BLaER1 (cell line): ENCODE measurements at regions not wholly inside any gene's neighbourhood (a gene's known extent, or its start where the extent isn't known, plus 50 kb on each side); places are given as distances from the start of the nearest gene placed in this dataset.

Source experiments
- H3K27ac ChIP-seq: shearing (Covaris generic); formaldehyde crosslinking; 2 replicates; pipeline ENCODE4 v1.8.1; 2022
- H3K27me3 ChIP-seq: shearing (Covaris generic); formaldehyde crosslinking; 2 replicates; pipeline ENCODE4 v1.8.1; 2022
- H3K36me3 ChIP-seq: shearing (Covaris generic); formaldehyde crosslinking; 2 replicates; pipeline ENCODE4 v1.8.1; 2022
- H3K4me1 ChIP-seq: shearing (Covaris generic); formaldehyde crosslinking; 2 replicates; pipeline ENCODE4 v1.8.1; 2022
- H3K4me2 ChIP-seq: shearing (Covaris generic); formaldehyde crosslinking; 2 replicates; pipeline ENCODE4 v1.8.1; 2022
- H3K4me3 ChIP-seq: shearing (Covaris generic); formaldehyde crosslinking; 2 replicates; pipeline ENCODE4 v1.8.1; 2022
- H3K9ac ChIP-seq: shearing (Covaris generic); formaldehyde crosslinking; 2 replicates; pipeline ENCODE4 v1.8.1; 2022
- H3K9me3 ChIP-seq: shearing (Covaris generic); formaldehyde crosslinking; 2 replicates; pipeline ENCODE4 v1.8.1; 2022
- H4K20me1 ChIP-seq: shearing (Covaris generic); formaldehyde crosslinking; 2 replicates; pipeline ENCODE4 v1.8.1; 2022
- Cebpa-rat ChIP-seq: shearing (Covaris generic); IDR thresholded peaks from 2 replicates; pipeline ENCODE4 v1.8.1; 2022

DNA sequence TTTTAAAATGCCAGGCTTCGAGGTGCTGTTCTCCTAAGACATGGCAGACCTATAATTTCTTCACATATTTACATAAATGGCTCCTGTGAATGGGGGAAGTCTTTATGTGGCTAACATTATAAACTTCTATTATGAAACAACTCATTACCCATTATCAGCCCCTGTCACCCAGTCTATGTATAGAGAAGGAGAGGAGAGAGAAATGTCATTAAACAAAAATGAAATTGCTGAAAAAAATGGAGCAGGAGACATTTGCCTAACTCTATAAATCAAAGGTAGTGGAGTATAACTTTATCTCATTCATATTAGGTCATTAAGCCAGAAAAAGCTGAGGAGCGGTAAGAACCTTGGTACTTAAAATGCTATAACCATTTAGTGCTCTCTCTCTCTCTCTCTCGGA, 71.9 kb upstream of the KRR1 start:
- no peak overlapping the region for H3K27ac ChIP-seq
- no peak for TF ChIP-seq Cebpa-rat
- H3K4me1 ChIP-seq: peaks cover 25% of the 10 kb centered on the region
- H4K20me1 ChIP-seq: no peaks in the 10 kb centered on the region
- no peaks in the 10 kb centered on the region for H3K36me3 ChIP-seq
- no peak overlapping the region for H3K4me2 ChIP-seq
- no peaks in the 10 kb centered on the region for H3K9me3 ChIP-seq
- no peak overlapping the region for H3K9ac ChIP-seq
- no peaks in the 10 kb centered on the region for H3K27me3 ChIP-seq
- no peak overlapping the region for H3K4me3 ChIP-seq

DNA sequence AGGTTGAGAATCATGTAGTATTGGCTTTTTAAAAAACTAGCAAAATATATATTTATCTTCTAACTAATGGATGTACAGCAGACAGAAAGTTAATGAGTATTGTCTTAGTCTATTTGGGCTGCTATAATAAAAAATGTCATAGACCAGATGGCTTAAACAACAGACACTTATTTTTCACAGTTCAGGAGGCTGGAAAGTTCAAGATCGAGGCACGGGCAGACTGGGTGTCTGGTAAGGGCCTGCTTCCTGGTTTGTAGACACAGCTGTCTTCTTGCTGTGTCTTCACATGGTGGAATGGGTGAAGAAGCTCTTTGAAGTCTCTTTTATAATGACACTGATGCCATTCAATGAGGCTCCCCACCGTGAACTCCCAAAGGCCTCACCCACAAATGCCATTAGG, 70.1 kb upstream of the KRR1 start:
- no peak overlapping the region for H3K9ac ChIP-seq
- no peaks in the 10 kb centered on the region for H3K9me3 ChIP-seq
- peak overlapping the region; percentile 18 for H3K4me2 ChIP-seq
- H3K27ac ChIP-seq: no peak overlapping the region
- peaks cover 17% of the 10 kb centered on the region for H3K4me1 ChIP-seq
- H3K4me3 ChIP-seq: no peak overlapping the region
- no peak for TF ChIP-seq Cebpa-rat
- H3K27me3 ChIP-seq: no peaks in the 10 kb centered on the region
- no peaks in the 10 kb centered on the region for H3K36me3 ChIP-seq
- H4K20me1 ChIP-seq: no peaks in the 10 kb centered on the region

DNA sequence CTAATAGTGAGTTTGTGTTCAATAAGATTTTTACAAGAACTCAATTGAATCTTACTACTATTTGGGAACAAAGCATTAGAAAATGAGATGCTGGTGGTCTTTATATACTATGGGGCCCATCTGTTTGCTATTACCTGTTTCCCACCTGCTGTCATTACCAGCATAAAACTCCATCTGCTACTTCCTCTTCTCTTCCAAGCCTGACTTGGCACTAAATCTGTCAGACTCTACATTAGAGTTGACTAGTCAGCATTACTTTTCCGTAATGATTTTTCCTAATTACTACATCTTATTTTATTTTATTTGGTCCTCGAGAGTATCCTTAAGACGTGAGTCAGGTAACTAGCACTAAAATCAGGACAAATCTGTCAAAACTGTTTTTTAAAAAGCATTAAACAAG, 68.1 kb upstream of the KRR1 start:
- no peaks in the 10 kb centered on the region for H3K36me3 ChIP-seq
- TF ChIP-seq Cebpa-rat: no peak
- no peaks in the 10 kb centered on the region for H3K27me3 ChIP-seq
- H3K4me2 ChIP-seq: no peak overlapping the region
- H3K9ac ChIP-seq: no peak overlapping the region
- peaks cover 14% of the 10 kb centered on the region for H3K4me1 ChIP-seq
- H3K27ac ChIP-seq: no peak overlapping the region
- H3K4me3 ChIP-seq: no peak overlapping the region
- H3K9me3 ChIP-seq: no peaks in the 10 kb centered on the region
- H4K20me1 ChIP-seq: no peaks in the 10 kb centered on the region

DNA sequence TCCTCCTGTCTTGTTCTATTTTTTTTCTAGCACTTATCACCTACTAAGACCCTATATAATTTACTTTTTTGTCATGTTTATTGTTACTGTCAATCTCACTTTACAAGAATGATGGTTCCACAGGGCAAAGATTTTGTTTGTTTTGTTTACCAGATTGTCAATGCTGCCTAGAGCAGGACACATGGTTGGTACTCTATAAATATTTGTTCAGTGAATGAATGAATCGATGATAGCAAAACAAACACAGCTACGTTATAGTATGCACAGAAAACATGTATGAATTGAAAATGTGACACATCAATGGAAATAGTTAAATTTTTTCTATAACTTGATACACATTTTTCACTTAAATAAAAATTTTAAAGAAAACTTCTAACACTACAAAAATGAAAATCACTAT, 67.1 kb upstream of the KRR1 start:
- Histone ChIP-seq H3K36me3 (no peaks in the 10 kb centered on the region), H3K27ac (no peak overlapping the region), H3K4me3 (no peak overlapping the region), H3K4me1 (peaks cover 14% of the 10 kb centered on the region), H3K4me2 (no peak overlapping the region), H3K27me3 (no peaks in the 10 kb centered on the region), H3K9ac (no peak overlapping the region), H4K20me1 (no peaks in the 10 kb centered on the region), H3K9me3 (no peaks in the 10 kb centered on the region)
- no peak for TF ChIP-seq Cebpa-rat

DNA sequence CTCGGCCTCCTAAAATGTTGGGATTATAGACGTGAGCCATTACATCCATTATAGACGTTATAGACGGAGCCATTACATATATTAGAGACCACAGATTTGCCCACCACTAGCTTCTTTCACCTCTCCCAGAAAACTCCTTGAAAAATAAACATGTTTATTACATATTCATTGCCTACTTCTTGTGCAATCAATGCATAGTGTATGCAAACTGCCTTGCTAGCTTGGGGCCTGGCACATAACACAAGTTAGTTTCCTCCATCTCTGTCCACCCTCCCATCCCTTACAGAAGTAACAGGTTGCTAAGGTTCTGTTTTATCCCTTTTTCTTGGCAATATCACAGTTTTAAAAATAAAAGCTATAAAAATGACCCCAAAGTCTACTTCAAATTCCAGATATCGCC, 66.4 kb upstream of the KRR1 start:
- H3K4me1 ChIP-seq: peaks cover 14% of the 10 kb centered on the region
- no peaks in the 10 kb centered on the region for H4K20me1 ChIP-seq
- no peak for TF ChIP-seq Cebpa-rat
- H3K27ac ChIP-seq: no peak overlapping the region
- H3K9me3 ChIP-seq: no peaks in the 10 kb centered on the region
- H3K36me3 ChIP-seq: no peaks in the 10 kb centered on the region
- H3K27me3 ChIP-seq: no peaks in the 10 kb centered on the region
- H3K4me3 ChIP-seq: no peak overlapping the region
- H3K4me2 ChIP-seq: no peak overlapping the region
- no peak overlapping the region for H3K9ac ChIP-seq

DNA sequence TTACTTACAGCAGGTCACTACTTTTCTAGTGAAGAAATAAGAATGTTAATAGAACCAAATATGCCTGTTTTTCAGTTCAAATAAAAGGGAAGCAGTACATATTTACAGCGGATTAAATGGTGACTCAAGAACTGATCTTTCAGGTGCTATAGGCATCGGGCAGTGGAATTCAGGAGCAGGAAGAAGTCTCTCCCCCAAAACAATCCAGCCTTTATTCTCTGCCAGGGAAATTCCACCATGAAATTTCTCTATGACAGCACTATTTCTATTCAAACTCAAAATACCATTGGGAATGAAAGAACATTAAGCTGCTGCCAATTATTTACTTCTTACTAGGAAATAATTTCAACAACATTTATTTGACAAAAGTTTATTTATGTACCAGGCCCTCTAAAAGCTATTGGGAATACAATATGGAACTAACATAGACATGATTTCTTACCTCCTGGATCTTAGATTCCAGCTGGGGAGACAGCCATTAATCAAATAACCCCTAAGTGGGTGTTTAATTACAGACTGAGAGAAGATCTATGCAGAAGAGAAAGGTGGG, 60.3 kb upstream of the KRR1 start:
- no peak overlapping the region for H3K4me2 ChIP-seq
- H3K36me3 ChIP-seq: no peaks in the 10 kb centered on the region
- H3K4me1 ChIP-seq: no peaks in the 10 kb centered on the region; the same call in 1 of the 2 replicates
- H3K27ac ChIP-seq: no peak overlapping the region
- H3K9ac ChIP-seq: no peak overlapping the region
- no peaks in the 10 kb centered on the region for H4K20me1 ChIP-seq
- no peak overlapping the region for H3K4me3 ChIP-seq
- TF ChIP-seq Cebpa-rat: no peak
- H3K27me3 ChIP-seq: no peaks in the 10 kb centered on the region
- H3K9me3 ChIP-seq: no peaks in the 10 kb centered on the region; the same call in 1 of the 2 replicates

DNA sequence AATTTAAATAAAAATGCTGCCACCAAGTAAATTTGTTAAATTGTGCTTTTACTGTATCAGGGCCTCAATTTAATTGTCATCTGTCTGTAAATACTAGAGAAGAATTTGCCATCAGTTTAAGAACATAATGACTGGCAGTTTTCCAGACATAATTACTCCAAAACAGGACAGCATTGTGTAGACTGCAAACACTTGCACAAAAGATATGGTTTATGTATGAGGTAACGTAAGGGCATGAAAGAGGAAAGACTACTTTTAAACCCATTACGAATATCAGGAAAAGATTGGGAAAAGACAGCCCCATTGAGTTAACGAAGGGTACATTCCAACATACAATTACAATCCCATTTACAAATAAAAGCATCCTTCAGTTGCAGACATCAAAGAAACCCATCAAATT, 59.8 kb upstream of the KRR1 start:
- Histone ChIP-seq H3K27ac (no peak overlapping the region), H3K9me3 (peaks cover 5% of the 10 kb centered on the region), H3K27me3 (no peaks in the 10 kb centered on the region), H3K36me3 (no peaks in the 10 kb centered on the region), H3K4me1 (no peaks in the 10 kb centered on the region; the same call in 1 of the 2 replicates), H4K20me1 (no peaks in the 10 kb centered on the region), H3K4me2 (no peak overlapping the region), H3K4me3 (no peak overlapping the region), H3K9ac (no peak overlapping the region)
- TF ChIP-seq Cebpa-rat: no peak

DNA sequence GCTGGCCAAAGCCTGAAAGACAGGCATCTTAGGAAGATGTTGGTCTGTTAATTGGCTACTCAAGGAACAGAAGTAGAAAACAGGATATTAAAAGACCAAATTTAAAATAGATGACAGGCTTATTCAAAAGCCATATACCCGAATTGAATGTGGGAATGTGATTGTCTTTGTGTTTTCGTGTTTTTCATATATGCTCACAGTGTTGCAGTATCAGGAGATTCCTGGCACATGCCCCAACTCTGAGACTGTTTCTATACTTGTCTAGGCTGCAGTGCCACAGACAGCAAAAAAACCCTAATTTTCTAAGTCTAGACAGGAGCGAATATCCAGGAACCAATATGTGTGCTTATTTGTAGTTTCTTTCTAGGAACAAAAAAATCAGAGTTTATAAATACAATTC, 57.4 kb upstream of the KRR1 start:
- no peaks in the 10 kb centered on the region for H4K20me1 ChIP-seq
- peaks cover 20% of the 10 kb centered on the region for H3K9me3 ChIP-seq
- no peak overlapping the region for H3K4me2 ChIP-seq
- H3K9ac ChIP-seq: no peak overlapping the region
- H3K27me3 ChIP-seq: no peaks in the 10 kb centered on the region
- peaks cover 21% of the 10 kb centered on the region for H3K4me1 ChIP-seq
- no peak overlapping the region for H3K27ac ChIP-seq
- no peaks in the 10 kb centered on the region for H3K36me3 ChIP-seq
- H3K4me3 ChIP-seq: no peak overlapping the region
- TF ChIP-seq Cebpa-rat: no peak

DNA sequence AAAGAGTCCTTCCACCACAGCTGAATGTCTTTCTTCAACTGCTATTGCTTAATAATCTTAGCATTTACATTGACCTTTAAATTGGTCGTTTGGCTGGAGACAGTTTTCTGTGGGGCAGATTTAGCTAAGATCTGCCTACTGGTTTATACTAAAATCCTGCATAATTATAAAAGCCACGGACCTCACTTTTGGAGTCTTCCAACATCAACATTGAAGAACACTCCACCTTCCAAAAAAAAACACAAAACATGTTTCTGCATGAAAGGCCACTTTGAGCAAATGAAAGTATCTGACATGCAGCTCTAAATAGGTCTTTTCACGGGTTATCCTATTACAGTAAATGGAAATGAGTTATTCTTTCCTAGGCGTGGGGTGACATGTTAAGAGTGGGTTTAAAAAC, 57.0 kb upstream of the KRR1 start:
- Histone ChIP-seq H3K4me3 (no peak overlapping the region), H3K4me1 (peaks cover 22% of the 10 kb centered on the region), H3K36me3 (no peaks in the 10 kb centered on the region), H4K20me1 (no peaks in the 10 kb centered on the region), H3K4me2 (no peak overlapping the region), H3K27me3 (no peaks in the 10 kb centered on the region), H3K9ac (no peak overlapping the region), H3K9me3 (peaks cover 20% of the 10 kb centered on the region), H3K27ac (no peak overlapping the region)
- no peak for TF ChIP-seq Cebpa-rat

DNA sequence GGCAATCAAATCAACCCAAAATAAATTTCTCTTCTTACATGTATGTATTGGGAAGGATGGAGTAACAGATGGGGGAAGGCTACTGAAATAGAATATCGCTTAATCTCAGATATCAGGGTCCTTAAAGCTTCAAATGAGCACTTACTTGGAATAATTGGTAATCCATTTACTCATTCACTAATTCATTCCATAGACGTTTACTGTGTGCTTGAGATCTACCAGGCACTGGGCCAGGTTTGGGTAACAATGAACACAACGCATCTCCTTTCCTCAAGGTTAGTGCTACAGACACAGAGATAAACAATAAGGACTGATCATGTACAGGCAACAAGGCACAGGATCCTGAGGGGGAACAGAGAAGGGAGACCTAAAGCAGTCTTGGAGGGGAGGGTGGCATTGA, 54.4 kb upstream of the KRR1 start:
- no peak overlapping the region for H3K4me3 ChIP-seq
- H3K9ac ChIP-seq: no peak overlapping the region
- peaks cover 38% of the 10 kb centered on the region for H3K4me1 ChIP-seq
- H3K27ac ChIP-seq: no peak overlapping the region
- H3K9me3 ChIP-seq: peaks cover 20% of the 10 kb centered on the region
- no peaks in the 10 kb centered on the region for H4K20me1 ChIP-seq
- H3K27me3 ChIP-seq: no peaks in the 10 kb centered on the region
- no peak for TF ChIP-seq Cebpa-rat
- no peaks in the 10 kb centered on the region for H3K36me3 ChIP-seq
- H3K4me2 ChIP-seq: peak overlapping the region; percentile 51; the same call in 1 of the 2 replicates

DNA sequence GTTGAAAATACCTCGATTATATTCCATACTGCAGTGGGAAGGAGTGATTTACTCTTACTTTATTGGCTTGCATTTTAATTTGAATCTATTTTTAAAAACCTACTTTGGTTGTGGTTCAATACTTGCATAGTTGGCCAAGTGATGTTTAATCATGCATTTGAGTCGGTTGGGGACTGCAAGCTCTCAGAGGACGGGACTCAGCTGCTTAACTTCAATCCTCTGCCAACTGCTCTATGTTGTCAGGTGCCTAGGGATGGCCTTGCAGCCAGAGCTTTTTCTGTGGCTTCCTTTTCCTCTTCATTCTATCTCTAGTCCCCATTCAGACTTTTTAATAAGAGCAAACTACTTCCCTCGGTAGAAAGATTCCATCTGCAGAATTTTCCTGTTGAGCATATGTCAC, 53.4 kb upstream of the KRR1 start:
- no peaks in the 10 kb centered on the region for H3K27me3 ChIP-seq
- peak overlapping the region; percentile 51 for H3K4me2 ChIP-seq
- H3K27ac ChIP-seq: no peak overlapping the region
- H3K9me3 ChIP-seq: peaks cover 20% of the 10 kb centered on the region
- no peaks in the 10 kb centered on the region for H3K36me3 ChIP-seq
- peaks cover 38% of the 10 kb centered on the region for H3K4me1 ChIP-seq
- H3K4me3 ChIP-seq: no peak overlapping the region
- TF ChIP-seq Cebpa-rat: no peak
- no peak overlapping the region for H3K9ac ChIP-seq
- no peaks in the 10 kb centered on the region for H4K20me1 ChIP-seq
